Central memory CD8-positive, alpha-beta T cell (primary cell): ENCODE measurements at regions not wholly inside any gene's neighbourhood (a gene's known extent, or its start where the extent isn't known, plus 50 kb on each side); places are given as distances from the start of the nearest gene placed in this dataset.
A peak's percentile ranks its signal among the peaks of the same experiment; 100 is the strongest.

ENCODE experiments used
- ATAC-seq: fragments of 150-1000 bp; cut with Tn5 transposase; replicated peaks from 2 replicates; pipeline ENCODE4 v1.10.0; 2022; ENCODE audit warnings: mild to moderate bottlenecking, moderate FRiP score, moderate number of reproducible peaks; ENCODE audit not compliant: poor library complexity, severe bottlenecking; ENCODE audit errors: extremely low read depth
- DNase-seq, 2 donors: peaks; one replicate each; pipeline ENCODE4 v3.0.0; 2021; ENCODE audit warnings: low spot score in 2 of 2
- H3K27ac Mint-ChIP-seq: one replicate; pipeline ENCODE4 v1.8.0; 2022; ENCODE audit warnings: low read depth, mild to moderate bottlenecking, moderate library complexity, mixed read lengths
- H3K27me3 Mint-ChIP-seq: one replicate; pipeline ENCODE4 v1.8.0; 2022; ENCODE audit warnings: mixed read lengths
- H3K36me3 Mint-ChIP-seq: one replicate; pipeline ENCODE4 v1.8.0; 2022; ENCODE audit warnings: mild to moderate bottlenecking, moderate library complexity, mixed read lengths; ENCODE audit not compliant: insufficient read depth
- H3K4me1 Mint-ChIP-seq: one replicate; pipeline ENCODE4 v1.8.0; 2022; ENCODE audit warnings: mixed read lengths
- H3K4me3 Mint-ChIP-seq: one replicate; pipeline ENCODE4 v1.8.0; 2022; ENCODE audit warnings: mild to moderate bottlenecking, moderate library complexity, mixed read lengths
- H3K9me3 Mint-ChIP-seq: one replicate; pipeline ENCODE4 v1.8.0; 2022; ENCODE audit warnings: mixed read lengths

DNA sequence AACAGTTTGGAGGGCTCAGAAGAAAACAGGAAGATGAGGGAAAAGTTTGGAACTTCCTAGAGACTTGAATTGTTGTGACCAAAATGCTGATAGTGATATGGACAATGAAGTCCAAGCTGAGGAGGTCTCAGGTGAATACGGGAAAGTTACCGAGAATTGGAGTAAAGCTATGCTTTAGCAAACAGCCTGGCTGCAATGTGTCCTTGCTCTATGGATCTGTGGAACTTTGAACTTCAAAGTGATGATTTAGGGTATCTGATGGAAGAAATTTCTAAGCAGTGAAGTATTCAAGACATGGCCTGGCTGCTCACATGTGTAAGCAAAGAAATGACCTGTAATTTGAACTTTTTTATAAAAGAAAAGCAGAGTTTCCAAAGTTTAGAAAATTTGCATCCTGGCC is 240.2 kb upstream of the KLF14 start:
- ATAC-seq (no peak), DNase-seq (no peak)
- H3K4me1 Mint-ChIP-seq: peaks cover 61% of the 10 kb centered on the region
- no peaks in the 10 kb centered on the region for H3K9me3 Mint-ChIP-seq
- peak overlapping the region; percentile 50 for H3K27ac Mint-ChIP-seq
- H3K27me3 Mint-ChIP-seq: no peaks in the 10 kb centered on the region
- no peak overlapping the region for H3K4me3 Mint-ChIP-seq
- peaks cover 31% of the 10 kb centered on the region for H3K36me3 Mint-ChIP-seq

DNA sequence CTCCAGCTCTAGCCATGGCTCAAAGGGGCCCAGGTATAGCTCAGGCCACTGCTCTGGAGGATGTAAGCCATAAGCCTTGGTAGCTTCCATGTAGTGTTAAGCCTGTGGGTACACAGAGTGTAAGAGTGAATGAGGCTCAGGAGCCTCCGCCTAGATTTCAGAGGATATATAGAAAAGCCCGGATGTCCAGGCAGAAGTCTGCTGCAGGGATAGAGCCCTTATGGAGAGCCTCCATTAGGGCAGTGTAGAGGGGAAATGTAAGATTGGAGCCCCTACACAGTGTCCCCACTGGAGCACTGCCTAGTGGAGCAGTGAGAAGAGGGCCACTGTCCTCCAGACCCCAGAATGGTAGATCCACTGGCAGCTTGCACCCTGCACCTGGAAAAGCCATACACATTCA is 240.8 kb upstream of the KLF14 start:
- H3K9me3 Mint-ChIP-seq: no peaks in the 10 kb centered on the region
- H3K27me3 Mint-ChIP-seq: no peaks in the 10 kb centered on the region
- H3K36me3 Mint-ChIP-seq: peaks cover 31% of the 10 kb centered on the region
- H3K27ac Mint-ChIP-seq: peak overlapping the region; percentile 19
- peaks cover 68% of the 10 kb centered on the region for H3K4me1 Mint-ChIP-seq
- no peak for DNase-seq
- H3K4me3 Mint-ChIP-seq: no peak overlapping the region
- ATAC-seq: no peak

DNA sequence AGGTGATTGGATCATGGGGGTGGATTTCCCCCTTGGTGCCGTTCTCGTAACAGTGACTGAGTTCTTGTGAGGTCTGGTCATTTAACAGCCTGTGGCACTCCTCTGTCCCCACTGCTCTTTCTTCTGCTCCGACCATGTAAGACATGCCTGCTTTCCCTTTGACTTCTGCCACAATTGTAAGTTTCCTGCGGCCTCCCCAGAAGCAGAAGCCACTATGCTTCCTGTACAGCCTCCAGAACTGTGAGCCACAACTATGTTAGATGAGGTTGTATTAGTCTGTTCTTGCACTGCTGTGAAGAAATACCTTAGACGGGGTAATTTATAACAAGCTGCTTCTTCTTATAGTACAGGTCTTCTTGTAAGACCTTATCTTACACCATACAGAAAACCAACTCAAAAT is 241.7 kb upstream of the KLF14 start:
- ATAC-seq: no peak
- peaks cover 35% of the 10 kb centered on the region for H3K36me3 Mint-ChIP-seq
- no peak for DNase-seq
- H3K4me3 Mint-ChIP-seq: no peak overlapping the region
- H3K27me3 Mint-ChIP-seq: no peaks in the 10 kb centered on the region
- no peak overlapping the region for H3K27ac Mint-ChIP-seq
- peaks cover 62% of the 10 kb centered on the region for H3K4me1 Mint-ChIP-seq
- no peaks in the 10 kb centered on the region for H3K9me3 Mint-ChIP-seq

DNA sequence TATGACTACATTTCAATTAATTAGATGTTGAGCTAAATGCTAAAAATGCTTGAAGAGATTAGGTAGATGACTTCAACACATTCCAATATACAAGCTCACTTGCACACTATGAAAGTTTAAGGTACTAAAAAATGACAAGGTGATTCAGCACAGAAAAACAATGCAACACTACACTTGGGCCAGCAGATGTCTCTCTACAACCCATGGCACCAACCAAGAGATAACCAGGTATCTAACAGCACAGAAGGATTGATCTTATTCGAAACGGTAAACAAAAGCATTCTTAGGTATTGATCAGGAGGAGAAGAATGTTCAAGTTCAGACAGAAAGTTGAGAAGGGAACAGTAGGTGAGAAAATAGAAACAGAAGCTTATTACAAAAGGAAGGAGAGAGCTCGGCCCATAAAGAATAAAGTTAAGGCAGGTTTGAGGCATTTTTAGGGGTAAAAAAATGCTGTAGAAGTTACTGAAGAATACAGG is 248.2 kb upstream of the KLF14 start:
- peaks cover 38% of the 10 kb centered on the region for H3K4me1 Mint-ChIP-seq
- no peaks in the 10 kb centered on the region for H3K9me3 Mint-ChIP-seq
- ATAC-seq: peak; percentile 68
- no peak overlapping the region for H3K27ac Mint-ChIP-seq
- H3K36me3 Mint-ChIP-seq: peaks cover 33% of the 10 kb centered on the region
- no peaks in the 10 kb centered on the region for H3K27me3 Mint-ChIP-seq
- DNase-seq: no peak
- no peak overlapping the region for H3K4me3 Mint-ChIP-seq

DNA sequence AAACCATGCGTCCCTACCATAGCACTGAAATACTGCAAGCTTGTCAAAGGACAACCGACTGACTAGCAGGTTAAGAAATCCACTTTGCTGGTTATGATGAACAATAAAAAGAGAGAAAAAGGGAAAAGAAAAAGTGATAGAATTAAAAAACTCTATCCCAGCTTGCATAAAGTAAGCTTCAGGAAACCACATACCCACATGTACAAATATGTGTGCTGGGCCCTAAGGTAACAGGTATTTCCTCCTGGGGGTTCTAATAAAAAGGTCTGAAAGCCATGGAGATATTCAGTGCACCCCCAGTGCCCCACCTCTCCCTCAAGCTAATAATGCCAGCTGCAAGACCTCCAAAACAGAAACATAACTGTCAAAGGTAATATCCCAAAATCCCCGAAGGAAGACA is 248.6 kb upstream of the KLF14 start:
- ATAC-seq: peak; percentile 40
- Mint-ChIP-seq H3K27me3 (no peaks in the 10 kb centered on the region), H3K4me3 (no peak overlapping the region), H3K27ac (no peak overlapping the region), H3K36me3 (peaks cover 33% of the 10 kb centered on the region), H3K4me1 (peaks cover 42% of the 10 kb centered on the region), H3K9me3 (no peaks in the 10 kb centered on the region)
- DNase-seq: no peak

DNA sequence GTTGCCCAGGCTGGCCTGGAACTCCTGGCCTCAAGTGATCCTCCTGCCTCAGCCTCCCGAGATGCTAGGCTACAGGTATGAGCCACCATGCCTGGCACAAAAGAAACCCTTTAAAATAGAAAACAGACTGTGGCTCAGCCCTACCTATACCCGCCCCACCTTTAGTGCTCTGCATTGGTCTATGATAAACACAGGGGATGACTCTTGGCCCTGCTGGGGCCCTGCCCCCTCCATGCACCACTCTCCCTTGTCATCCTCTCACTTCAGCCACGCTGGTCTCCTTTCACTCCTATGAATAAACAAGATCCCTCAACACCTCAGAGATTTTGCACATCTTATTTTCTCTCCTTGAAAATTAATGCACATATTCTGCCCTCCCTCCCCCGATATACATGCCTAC is 251.4 kb upstream of the KLF14 start:
- Mint-ChIP-seq H3K36me3 (peaks cover 38% of the 10 kb centered on the region), H3K27ac (peak overlapping the region; percentile 92), H3K27me3 (no peaks in the 10 kb centered on the region), H3K9me3 (no peaks in the 10 kb centered on the region), H3K4me1 (peaks cover 51% of the 10 kb centered on the region), H3K4me3 (no peak overlapping the region)
- DNase-seq (no peak), ATAC-seq (no peak)

DNA sequence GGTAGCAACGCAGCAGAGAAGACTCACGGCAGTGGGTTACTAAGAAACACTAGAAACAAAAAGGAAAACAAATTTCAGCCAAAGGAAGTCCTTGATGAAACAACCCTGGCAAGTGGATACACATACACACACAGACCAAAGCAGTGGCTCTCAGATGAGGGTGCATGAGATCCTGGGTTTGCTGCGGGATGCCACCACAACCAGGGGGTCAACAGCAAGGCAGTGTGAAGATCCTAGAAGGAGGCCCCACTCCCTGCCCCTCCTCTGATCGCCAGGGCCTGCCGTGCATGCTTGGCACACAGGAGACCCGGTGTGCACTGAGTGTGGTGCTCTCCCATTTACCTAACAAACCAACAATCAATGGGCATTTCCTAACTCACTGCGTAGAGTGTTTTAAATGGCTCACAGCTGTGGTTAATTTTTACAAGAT is 252.3 kb upstream of the KLF14 start:
- Mint-ChIP-seq H3K4me1 (peaks cover 57% of the 10 kb centered on the region), H3K36me3 (peaks cover 41% of the 10 kb centered on the region), H3K27ac (peak overlapping the region; percentile 92), H3K4me3 (peak overlapping the region; percentile 21), H3K9me3 (no peaks in the 10 kb centered on the region), H3K27me3 (no peaks in the 10 kb centered on the region)
- peak in 1 of 2 donors; percentile 18 for DNase-seq
- ATAC-seq: peak; percentile 41

DNA sequence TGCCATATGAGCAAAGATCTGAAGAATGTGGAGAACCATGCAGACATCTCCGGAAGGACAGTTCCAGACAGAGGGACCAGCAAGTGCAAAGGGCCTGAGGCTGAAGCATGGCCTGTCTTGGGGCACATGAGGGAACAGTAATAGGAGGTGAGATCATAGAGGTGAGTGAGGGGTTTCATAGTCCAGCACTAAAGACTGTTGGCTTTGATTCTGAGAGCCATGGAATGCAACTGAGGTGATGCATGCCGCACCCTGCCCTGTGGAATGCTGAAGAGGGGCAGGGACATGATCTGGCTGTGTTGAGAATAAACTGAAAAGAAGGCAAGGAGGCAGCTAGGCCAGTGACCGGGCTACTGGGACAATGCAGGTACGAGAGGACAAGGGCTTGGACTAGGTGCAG is 253.1 kb upstream of the KLF14 start:
- Mint-ChIP-seq H3K4me3 (no peak overlapping the region), H3K27ac (peak overlapping the region; percentile 92), H3K27me3 (no peaks in the 10 kb centered on the region), H3K9me3 (no peaks in the 10 kb centered on the region), H3K36me3 (peaks cover 45% of the 10 kb centered on the region), H3K4me1 (peaks cover 65% of the 10 kb centered on the region)
- no peak for ATAC-seq
- no peak for DNase-seq

DNA sequence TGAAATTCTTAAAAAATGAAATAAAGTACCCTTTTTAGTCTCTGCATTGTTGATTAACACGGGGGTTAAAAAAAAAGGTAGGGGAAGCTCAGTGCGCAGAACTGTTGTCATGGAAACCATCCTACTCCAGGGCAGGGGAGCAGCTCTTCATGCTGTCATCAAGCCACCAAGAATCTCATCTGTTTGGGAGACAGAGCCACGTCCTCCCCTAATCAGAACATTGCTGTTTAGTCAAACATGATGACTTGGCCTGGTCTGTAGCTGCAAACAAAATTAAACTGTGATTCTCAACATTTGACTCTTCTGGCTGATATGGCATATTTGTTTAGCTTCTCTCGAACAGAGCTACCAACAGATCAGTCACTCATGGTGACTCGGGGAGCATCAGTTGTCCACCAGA is 254.4 kb upstream of the KLF14 start:
- peak; percentile 45 for ATAC-seq
- DNase-seq: no peak
- Mint-ChIP-seq H3K4me1 (peaks cover 67% of the 10 kb centered on the region), H3K9me3 (no peaks in the 10 kb centered on the region), H3K36me3 (peaks cover 57% of the 10 kb centered on the region), H3K27me3 (no peaks in the 10 kb centered on the region), H3K4me3 (no peak overlapping the region), H3K27ac (peak overlapping the region; percentile 96)

DNA sequence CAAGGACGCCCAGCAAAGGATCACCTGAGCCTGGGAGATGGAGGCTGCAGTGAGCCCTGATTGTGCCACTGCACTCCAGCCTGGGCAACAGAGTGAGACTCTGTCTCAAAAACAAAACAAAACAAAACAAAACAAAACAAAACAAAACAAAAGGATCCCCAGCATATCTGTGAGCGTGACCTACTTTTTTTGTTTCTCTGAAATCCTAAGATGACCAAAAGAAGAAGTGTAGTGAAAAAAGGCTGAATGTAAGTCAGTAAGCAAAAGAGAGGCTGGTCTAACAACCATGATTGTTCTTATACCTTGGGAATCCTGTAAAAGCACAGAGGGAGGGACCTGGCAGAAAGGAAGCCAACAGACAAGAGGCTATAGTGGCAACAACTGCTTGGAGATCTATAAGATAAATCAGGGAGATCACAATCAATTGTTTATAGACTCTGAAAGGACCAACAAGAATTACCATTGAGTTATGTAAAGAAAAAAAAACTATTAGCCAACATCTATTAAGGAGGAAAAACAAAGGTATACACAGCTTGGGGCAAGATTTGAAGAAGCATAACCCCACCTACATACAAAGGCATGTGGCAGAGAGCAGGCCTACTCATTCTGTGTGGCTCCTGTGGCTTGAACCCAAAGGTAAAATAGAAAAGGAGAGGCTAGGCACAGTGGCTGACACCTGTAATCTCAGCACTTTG is 255.2 kb upstream of the KLF14 start:
- Mint-ChIP-seq H3K4me3 (peak overlapping the region; percentile 48), H3K27ac (peak overlapping the region; percentile 96), H3K36me3 (peaks cover 56% of the 10 kb centered on the region), H3K27me3 (no peaks in the 10 kb centered on the region), H3K9me3 (no peaks in the 10 kb centered on the region), H3K4me1 (peaks cover 72% of the 10 kb centered on the region)
- ATAC-seq (peak; percentile 35), DNase-seq (no peak)

DNA sequence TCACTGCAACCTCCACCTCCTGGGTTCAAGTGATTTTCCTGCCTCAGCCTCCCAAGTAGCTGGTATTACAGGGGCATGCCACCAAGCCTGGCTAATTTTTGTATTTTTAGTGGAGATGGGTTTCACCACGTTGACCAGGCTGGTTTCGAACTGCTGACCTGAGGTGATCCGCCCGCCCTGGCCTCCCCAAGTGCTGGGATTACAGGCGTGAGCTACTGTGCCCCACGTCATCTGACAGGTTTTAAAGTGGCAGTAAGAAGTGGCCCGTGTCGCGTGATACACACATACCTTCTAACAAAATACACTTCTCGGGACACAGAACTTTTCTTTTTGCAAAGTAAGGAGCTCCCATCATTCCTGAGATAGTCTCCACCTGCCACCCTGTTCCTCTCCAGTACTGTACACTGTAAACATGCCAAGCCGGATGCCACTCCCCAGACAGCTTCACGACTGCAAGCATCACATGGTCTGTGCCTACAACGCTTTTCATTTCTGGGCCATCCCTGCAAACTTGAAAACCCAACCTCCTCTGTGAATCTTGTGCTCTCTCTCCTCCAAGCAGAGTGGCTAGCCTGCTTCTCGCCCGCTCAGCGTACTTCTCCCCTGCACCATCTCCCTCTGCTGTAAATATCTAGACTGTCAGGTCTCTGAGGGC is 256.3 kb upstream of the KLF14 start:
- peak overlapping the region; percentile 96 for H3K27ac Mint-ChIP-seq
- no peak for DNase-seq
- H3K27me3 Mint-ChIP-seq: no peaks in the 10 kb centered on the region
- ATAC-seq: peak; percentile 45
- peaks cover 51% of the 10 kb centered on the region for H3K36me3 Mint-ChIP-seq
- peaks cover 75% of the 10 kb centered on the region for H3K4me1 Mint-ChIP-seq
- H3K9me3 Mint-ChIP-seq: no peaks in the 10 kb centered on the region
- peak overlapping the region; percentile 22 for H3K4me3 Mint-ChIP-seq

DNA sequence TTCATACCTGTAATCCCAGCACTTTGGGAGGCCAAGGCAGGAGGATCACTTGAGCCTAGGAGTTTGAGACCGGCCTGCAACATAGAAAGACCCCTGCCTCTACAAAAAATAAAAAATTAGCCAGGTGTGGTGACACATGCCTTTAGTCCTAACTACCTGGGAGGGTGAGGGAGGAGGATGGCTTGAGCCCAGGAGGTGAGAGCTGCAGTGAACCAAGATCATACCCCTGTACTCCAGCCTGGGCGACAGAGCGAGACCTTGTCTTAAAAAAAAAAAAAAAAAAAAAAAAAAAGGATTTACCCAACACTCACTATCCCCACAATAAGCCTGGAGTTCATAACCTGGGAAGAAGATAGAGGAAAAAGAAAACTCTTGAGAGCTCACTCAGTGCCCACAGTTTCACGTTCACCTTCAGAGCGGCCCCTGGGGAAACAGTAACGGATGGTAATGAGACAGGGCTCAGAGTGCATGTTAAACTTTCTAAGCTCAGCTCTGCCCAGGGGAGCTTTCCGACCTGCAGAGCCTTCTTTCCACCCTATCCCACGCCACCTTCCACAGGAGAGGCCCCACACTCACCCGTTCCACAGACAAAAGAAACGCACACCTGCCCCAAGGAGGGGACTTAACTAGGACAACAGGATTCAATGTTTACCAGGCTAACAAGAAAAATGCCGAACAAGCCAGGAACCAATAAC is 259.8 kb upstream of the KLF14 start:
- no peaks in the 10 kb centered on the region for H3K27me3 Mint-ChIP-seq
- H3K4me3 Mint-ChIP-seq: peak overlapping the region; percentile 21
- DNase-seq (no peak), ATAC-seq (no peak)
- no peaks in the 10 kb centered on the region for H3K9me3 Mint-ChIP-seq
- peaks cover 44% of the 10 kb centered on the region for H3K36me3 Mint-ChIP-seq
- peak overlapping the region; percentile 61 for H3K27ac Mint-ChIP-seq
- H3K4me1 Mint-ChIP-seq: peaks cover 76% of the 10 kb centered on the region
